ENCODE measurements at regions not wholly inside any gene's neighbourhood (a gene's known extent, or its start where the extent isn't known, plus 50 kb on each side); places are given as distances from the start of the nearest gene placed in this dataset.

DNA sequence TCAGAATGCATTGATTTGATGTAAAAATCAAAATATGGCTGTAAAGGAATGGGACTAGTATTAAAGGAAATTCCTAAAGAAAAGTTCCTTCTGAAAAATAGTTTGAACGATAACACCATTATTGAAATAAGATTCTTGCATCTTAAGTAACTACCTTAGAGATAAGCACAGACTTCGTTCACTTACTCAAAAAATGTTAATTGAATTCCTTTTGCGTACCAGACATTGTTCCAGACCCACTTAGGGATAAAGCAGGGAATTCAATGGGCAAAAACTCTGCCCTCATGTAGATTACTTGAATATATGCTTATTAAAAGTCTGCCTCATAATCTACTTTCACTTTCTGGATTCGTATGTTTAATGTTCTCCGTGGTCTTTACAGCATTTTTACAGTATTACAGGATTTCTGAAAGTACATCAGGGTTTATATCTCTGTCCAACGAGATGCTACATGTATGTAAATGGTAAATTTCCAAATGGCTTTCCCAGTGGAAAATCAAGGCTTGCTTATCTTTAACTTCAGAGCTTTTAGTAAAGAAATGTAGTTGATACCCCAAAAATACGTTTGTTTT lies 213.7 kb downstream of the GXYLT1 start:
- DNase-seq: no peak

DNA sequence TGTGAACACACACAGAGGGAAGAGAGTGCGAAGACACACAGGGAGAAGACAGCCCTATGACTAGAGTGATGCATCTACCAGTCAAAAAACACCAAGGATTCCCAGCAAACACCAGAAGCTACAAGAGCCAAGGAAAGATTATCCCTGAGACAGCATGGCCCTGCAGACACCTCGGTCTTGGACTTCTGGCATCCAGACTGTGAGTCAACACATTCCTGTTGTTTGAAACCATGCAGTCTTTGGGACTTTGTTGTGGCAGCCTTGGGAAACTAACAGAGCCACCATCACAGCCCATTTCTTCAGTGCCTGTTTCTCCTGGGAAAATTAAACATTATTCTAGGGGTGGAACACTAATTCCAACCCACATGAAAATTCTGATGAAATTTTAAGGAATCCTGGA lies 220.6 kb downstream of the GXYLT1 start:
- DNase-seq: no peak

- no peak for DNase-seq
These were observed 221.3 kb downstream of the GXYLT1 start for GRCh38 chr12:41923351-41923750.

DNA sequence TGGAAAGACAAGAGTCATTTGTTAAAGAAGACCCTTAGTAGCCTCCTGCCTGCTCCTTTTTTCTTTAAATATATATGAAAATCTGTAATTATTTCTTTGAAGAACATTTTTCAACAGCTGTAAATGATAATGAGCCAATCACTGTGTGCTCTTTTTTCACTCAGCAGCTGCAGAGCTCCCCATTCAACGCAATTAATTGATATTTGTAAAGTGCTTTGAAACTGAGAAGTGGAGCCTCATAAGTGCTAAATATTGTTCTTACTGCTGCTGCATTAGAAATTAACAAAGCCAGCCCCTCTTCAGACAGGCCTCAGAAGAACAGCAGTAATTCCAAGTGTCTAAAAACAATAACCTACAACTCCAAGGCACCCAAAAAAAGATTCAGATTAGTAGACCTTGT lies 224.3 kb downstream of the GXYLT1 start:
- DNase-seq: no peak

GRCh38 chr12:41919526-41920261 lies 225.0 kb downstream of the GXYLT1 start:
- DNase-seq: no peak

- DNase-seq: no peak
These were observed 225.6 kb downstream of the GXYLT1 start for GRCh38 chr12:41919048-41919447.

DNA sequence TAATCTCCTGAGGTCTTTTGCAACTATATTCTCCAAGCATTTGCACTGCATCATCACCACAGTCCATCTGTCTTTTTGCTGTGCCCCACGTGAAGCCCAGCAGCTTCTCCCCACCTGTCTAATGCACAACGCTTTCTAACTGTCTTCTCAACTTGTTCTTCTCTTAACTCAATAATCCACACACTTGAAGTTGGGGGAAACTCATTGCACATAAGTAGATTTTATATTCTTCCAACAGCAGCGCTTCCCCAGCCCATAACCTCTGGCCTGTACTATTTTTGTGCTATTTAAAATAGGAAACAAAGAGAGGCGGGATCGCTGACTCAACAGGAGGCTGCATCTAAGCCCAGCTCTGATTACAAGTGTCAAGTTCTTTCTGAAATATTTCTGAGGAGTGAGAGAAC lies 226.7 kb downstream of the GXYLT1 start:
- no peak for DNase-seq

DNA sequence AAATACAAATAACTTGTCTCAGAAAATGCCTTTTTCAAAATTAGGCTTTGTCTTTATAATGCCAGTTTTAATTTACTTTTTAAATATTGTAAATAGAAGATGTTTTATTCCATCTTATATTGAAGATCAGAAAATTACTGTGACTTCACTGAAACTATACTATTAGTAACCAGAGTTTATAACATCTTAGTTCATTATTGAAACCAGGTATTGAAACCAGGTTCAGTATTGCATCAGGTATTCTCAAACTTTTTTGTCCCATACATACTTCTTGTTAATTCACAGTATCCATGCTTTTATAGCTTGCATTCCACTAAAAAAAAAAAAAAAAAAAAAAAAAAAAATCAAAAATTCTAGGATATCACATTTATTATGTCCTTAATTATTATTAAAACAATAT lies 227.5 kb downstream of the GXYLT1 start:
- no peak for DNase-seq

DNA sequence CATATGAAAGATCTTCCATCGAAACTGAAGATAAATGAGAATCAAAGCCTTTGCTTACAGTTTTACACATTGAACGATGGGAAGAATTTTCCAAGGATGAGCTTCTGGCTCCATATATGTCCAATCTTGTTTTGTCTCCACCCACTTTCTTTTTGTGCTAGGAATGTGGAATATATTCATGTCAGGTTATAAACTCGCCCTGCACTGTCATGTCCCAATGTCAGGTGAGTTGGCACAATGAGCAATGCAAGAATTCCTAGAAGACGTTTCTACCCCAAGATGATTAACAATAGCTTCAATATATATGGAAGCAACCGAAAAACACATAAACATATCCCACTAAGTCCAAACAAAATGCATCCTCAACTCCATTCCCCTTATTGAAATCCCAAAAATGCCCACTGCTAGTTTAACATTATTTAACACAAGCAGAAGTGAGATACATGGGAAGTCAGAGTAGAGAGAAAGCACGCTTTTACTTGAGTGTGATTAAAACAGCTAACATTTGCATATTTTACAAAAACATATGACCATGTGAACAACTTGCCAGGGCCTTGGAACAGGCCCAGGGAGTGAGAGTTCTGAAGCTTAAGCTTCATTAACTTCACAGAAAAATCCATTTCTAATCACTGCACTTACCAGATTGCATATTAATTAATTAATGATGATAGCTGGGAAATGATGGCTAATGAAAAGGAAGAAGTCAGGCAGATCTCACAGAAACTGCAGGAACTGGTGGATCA lies 233.9 kb downstream of the GXYLT1 start:
- DNase-seq: no peak

DNA sequence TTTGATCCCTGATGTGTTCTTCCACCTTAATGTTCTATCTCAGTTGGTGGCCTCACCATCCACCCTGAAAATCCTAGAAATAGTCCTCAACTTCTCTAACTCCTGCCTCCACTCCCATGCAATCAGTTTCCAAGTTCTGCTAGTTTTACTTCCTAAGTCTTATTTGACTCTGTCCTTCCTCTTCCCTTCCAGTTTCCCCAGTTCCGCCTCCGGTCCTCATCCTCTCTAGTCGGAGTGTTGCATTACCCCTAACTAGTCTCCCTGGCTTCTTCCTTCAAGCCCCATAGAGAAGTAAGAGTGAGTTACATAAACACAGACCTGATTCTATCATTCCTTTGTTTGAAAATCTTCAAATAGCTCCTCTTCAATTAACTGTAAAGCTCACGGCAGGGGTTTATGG lies 236.5 kb downstream of the GXYLT1 start:
- DNase-seq: no peak

GRCh38 chr12:41907550-41907949 lies 237.1 kb downstream of the GXYLT1 start:
- DNase-seq: no peak

DNA sequence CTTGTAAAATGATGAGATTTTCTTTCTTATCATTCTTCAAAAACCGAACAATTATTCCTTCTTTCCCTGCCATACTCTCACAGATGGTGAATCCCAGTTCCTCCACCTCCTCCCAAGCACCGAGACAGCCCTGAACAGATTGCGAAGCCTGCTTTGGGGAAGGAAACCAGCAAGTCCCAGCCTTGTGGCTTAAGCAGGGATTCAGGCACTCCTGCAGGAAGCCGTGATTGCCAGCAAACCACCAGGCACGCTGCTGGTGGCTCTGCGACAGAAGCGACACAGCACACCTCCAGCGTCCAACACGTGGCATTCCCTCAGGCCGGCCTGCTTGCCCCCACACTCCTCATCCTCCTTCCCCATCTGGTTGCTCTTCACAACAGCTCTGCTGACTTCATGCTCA lies 237.7 kb downstream of the GXYLT1 start:
- no peak for DNase-seq

- DNase-seq: no peak
These were observed 238.8 kb downstream of the GXYLT1 start for GRCh38 chr12:41905759-41906297.

- DNase-seq: no peak
These were observed 239.5 kb downstream of the GXYLT1 start for GRCh38 chr12:41905073-41905758.

- DNase-seq: no peak
These were observed 240.6 kb downstream of the GXYLT1 start for GRCh38 chr12:41904041-41904440.

- DNase-seq: no peak
These were observed 241.5 kb downstream of the GXYLT1 start for GRCh38 chr12:41903014-41903708.

DNA sequence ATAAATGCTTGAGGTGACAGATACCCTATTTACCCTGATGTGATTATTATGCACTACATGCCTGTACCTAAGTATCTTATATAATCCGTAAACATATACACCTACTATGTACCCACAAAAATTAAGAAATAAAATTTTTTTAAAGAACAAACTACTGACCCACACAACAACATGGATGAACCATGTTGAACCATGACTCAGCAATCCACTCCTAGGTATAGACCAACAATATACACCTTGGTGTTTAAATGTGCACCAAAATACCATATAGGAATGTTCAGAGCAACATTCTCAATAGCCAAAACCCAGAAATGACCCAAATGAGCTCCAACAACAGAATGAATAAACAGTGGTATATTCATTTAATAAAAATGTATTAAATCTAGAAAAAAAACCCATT lies 245.1 kb downstream of the GXYLT1 start:
- DNase-seq: no peak

GRCh38 chr12:41897593-41897992 lies 247.1 kb downstream of the GXYLT1 start:
- no peak for DNase-seq

DNA sequence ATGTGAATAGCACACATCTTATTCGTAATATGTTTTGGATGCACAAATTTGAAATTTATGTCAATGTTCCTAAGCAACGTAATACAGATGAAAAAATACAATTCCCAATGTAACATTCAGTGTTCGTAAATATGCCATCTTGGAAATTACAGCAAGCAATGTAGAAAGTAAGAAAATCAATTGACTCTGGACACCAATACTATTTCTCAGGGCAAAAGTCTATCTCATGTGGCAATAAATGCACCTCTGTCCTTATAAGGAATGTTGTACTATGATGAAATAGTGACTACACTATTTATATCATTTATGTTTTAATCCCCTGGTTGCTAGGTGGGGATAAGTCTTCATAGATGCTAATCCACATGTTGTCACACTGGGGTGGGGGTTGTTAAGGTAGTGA lies 251.2 kb downstream of the GXYLT1 start:
- DNase-seq: no peak

- DNase-seq: no peak
These were observed 252.4 kb downstream of the GXYLT1 start for GRCh38 chr12:41892302-41892701.

DNA sequence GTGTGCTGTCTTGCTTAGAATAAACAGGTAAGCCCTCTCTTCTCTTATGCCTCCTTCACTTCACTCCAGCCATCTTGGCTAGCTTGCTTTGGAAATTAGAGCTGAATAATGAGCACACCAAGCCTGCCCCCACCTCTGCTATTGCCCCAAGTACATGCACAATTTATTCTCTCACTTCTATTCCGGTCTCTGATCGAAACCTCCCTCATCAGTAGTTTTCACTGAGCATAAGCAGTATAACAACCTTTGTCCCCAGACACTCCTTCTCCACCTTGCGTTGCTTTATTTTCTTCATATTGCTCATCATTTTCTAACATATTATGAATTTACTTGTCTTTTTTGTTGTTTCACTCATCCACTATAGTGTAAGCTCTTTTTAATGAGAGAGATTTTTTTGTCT lies 253.4 kb downstream of the GXYLT1 start:
- DNase-seq: no peak

DNA sequence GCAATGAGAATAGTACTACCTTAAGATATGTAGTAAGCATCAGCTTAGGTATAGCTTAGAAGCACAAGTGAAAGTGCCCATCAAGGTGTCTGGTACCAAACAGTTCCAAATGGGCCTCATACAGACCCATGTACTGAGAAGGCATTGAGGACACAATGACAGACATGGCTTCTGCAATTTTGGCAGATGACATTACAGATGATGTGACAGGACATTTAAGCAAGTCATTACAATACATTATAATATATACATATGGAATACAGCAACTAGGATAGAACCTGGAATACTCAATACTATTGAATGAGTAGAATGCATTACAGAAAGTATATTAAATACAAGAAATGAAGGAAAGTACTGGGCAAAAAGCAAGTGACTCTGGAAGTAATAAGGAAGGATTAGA lies 256.4 kb downstream of the GXYLT1 start:
- no peak for DNase-seq
